Neuronal stem cell (in vitro differentiated cells): ENCODE measurements at regions not wholly inside any gene's neighbourhood (a gene's known extent, or its start where the extent isn't known, plus 50 kb on each side); places are given as distances from the start of the nearest gene placed in this dataset.

Experiments used
- DNase-seq: peaks from one replicate; pipeline ENCODE4 v3.0.0-alpha.2; 2013; ENCODE audit warnings: low spot score
- H2AFZ ChIP-seq: one replicate; pipeline ENCODE4 v1.6.1; 2013; ENCODE audit warnings: mild to moderate bottlenecking, low read length, inconsistent platforms
- H2AK5ac ChIP-seq: 2 replicates; pipeline ENCODE4 v1.6.1; 2013; ENCODE audit warnings: low read depth, mild to moderate bottlenecking, inconsistent platforms, low read length, moderate library complexity, mixed read lengths
- H2BK120ac ChIP-seq: 2 replicates; pipeline ENCODE4 v1.6.1; 2013; ENCODE audit warnings: low read depth, mild to moderate bottlenecking, inconsistent platforms, low read length, moderate library complexity, mixed read lengths
- H2BK12ac ChIP-seq: one replicate; pipeline ENCODE4 v1.6.1; 2013; ENCODE audit warnings: low read length, inconsistent platforms
- H2BK15ac ChIP-seq: 2 replicates; pipeline ENCODE4 v1.6.1; 2013; ENCODE audit warnings: mild to moderate bottlenecking, low read length, inconsistent platforms, mixed read lengths
- H2BK5ac ChIP-seq: one replicate; pipeline ENCODE4 v1.6.1; 2013; ENCODE audit warnings: inconsistent platforms, mild to moderate bottlenecking, low read length, moderate library complexity
- H3K14ac ChIP-seq: one replicate; pipeline ENCODE4 v1.6.1; 2013; ENCODE audit warnings: low read length, inconsistent platforms
- H3K18ac ChIP-seq: 2 replicates; pipeline ENCODE4 v1.6.1; 2013; ENCODE audit warnings: low read length, inconsistent platforms
- H3K23ac ChIP-seq: 2 replicates; pipeline ENCODE4 v1.6.1; 2013; ENCODE audit warnings: low read depth, mild to moderate bottlenecking, mixed read lengths, low read length, inconsistent platforms; ENCODE audit not compliant: poor library complexity
- H3K27ac ChIP-seq: replicated peaks from 3 replicates; pipeline ENCODE4 v1.5.1; 2013; ENCODE audit warnings: low read length, inconsistent platforms
- H3K27me3 ChIP-seq, 3 experiments: 2 replicates each; pipeline ENCODE4 v1.6.1; 2013; ENCODE audit warnings: low read length in 3 of 3, mild to moderate bottlenecking in 2 of 3, inconsistent platforms in 1 of 3, low read depth in 1 of 3, mixed read lengths in 1 of 3, moderate library complexity in 1 of 3; ENCODE audit not compliant: control insufficient read depth in 3 of 3, insufficient read depth in 3 of 3
- H3K36me3 ChIP-seq, 2 donors: replicated peaks in 1 of 2; 2 replicates each; pipeline ENCODE4 v1.6.1; 2013; ENCODE audit warnings: low read length in 2 of 2; ENCODE audit not compliant: control insufficient read depth in 2 of 2, insufficient read depth in 2 of 2
- H3K4ac ChIP-seq: 2 replicates; pipeline ENCODE4 v1.6.1; 2013; ENCODE audit warnings: inconsistent platforms, mild to moderate bottlenecking, low read length, moderate library complexity
- H3K4me1 ChIP-seq, 2 donors: 1 replicate in 1 of 2; 2 replicates in 1 of 2; pipeline ENCODE4 v1.6.1; 2013; ENCODE audit warnings: low read length in 2 of 2, low read depth in 1 of 2; ENCODE audit not compliant: control insufficient read depth in 2 of 2, insufficient read depth in 1 of 2
- H3K4me2 ChIP-seq: one replicate; pipeline ENCODE4 v1.6.1; 2013; ENCODE audit warnings: mild to moderate bottlenecking, low read length, inconsistent platforms; ENCODE audit not compliant: insufficient read depth, poor library complexity, severe bottlenecking
- H3K4me3 ChIP-seq, 2 donors: 2 replicates each; pipeline ENCODE4 v1.5.1; 2013; ENCODE audit warnings: low read length in 2 of 2, mild to moderate bottlenecking in 2 of 2, inconsistent platforms in 1 of 2, moderate library complexity in 1 of 2
- H3K79me1 ChIP-seq: one replicate; pipeline ENCODE4 v1.6.1; 2013; ENCODE audit warnings: low read depth, mild to moderate bottlenecking, inconsistent platforms, low read length, moderate library complexity
- H3K9ac ChIP-seq: one replicate; pipeline ENCODE4 v1.6.1; 2013; ENCODE audit warnings: mild to moderate bottlenecking, low read depth, low read length, inconsistent platforms; ENCODE audit not compliant: poor library complexity
- H3K9me3 ChIP-seq, 2 donors: replicated peaks in 1 of 2; 2 replicates each; pipeline versions ENCODE3 to v1.6.1; 2013; ENCODE audit warnings: low read length in 2 of 2, mild to moderate bottlenecking in 2 of 2, inconsistent platforms in 1 of 2, low read depth in 1 of 2, mixed read lengths in 1 of 2, moderate library complexity in 1 of 2; ENCODE audit not compliant: control insufficient read depth in 2 of 2, insufficient read depth in 1 of 2
- H4K8ac ChIP-seq: one replicate; pipeline ENCODE4 v1.6.1; 2013; ENCODE audit warnings: low read depth, mild to moderate bottlenecking, inconsistent platforms, low read length, moderate library complexity
- H4K91ac ChIP-seq: one replicate; pipeline ENCODE4 v1.6.1; 2013; ENCODE audit warnings: low read length, low read depth, mild to moderate bottlenecking, inconsistent platforms; ENCODE audit not compliant: poor library complexity
- WGBS, 2 donors: extraction: QIAGEN DNeasy Blood & Tissue Kit; methylation state at CpG; one replicate each; pipeline ENCODE4 v1.1.7; 2013; ENCODE audit warnings: missing lambda C conversion rate in 2 of 2, mixed read lengths in 1 of 2; ENCODE audit not compliant: insufficient read length in 2 of 2, insufficient replicate concordance in 1 of 2; ENCODE audit errors: extremely low coverage in 2 of 2; 5-methylcytosine and 5-hydroxymethylcytosine counted together

DNA sequence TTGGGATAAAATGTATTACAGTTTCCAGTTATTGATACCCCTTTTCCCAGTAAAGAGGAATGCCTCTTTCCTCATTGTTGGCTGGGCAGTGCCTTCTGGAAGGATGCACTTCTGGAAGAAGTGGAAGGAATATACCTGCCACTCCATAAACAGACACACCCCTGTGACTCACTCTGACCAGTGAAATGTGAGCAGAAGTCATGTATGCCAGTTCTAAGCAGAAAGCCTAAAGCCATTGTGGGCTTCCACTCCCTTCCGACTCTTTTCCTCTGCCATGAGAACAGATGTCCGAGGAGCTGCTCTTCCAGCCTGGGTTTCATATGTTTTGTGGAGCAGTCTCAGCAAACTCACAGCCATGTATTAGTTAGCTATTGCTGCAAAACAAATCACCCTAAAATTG lies 166.1 kb upstream of the SERP2 start:
- H2AK5ac ChIP-seq = no peak overlapping the region
- H3K27me3 ChIP-seq = no peaks in the 10 kb centered on the region
- H3K4me2 ChIP-seq = no peak overlapping the region
- no peak overlapping the region for H3K23ac ChIP-seq
- H2BK120ac ChIP-seq = no peak overlapping the region
- H2AFZ ChIP-seq = no peak overlapping the region
- no peak overlapping the region for H2BK12ac ChIP-seq
- H3K4ac ChIP-seq = no peak overlapping the region
- H3K79me1 ChIP-seq = no peaks in the 10 kb centered on the region
- DNase-seq = no peak
- H4K8ac ChIP-seq = no peak overlapping the region
- H3K9me3 ChIP-seq = peaks cover 0 to 6% of the 10 kb centered on the region in 2 donors
- H2BK15ac ChIP-seq = no peak overlapping the region
- H2BK5ac ChIP-seq = no peak overlapping the region
- no peak overlapping the region for H3K9ac ChIP-seq
- H3K36me3 ChIP-seq = no peaks in the 10 kb centered on the region
- H4K91ac ChIP-seq = no peak overlapping the region
- H3K18ac ChIP-seq = no peak overlapping the region
- no CpG with 5 or more reads among the region's 2 CpGs for WGBS, 2 donors
- no peak overlapping the region for H3K14ac ChIP-seq
- peaks cover 0 to 3% of the 10 kb centered on the region in 2 donors for H3K4me1 ChIP-seq
- no peak overlapping the region for H3K27ac ChIP-seq
- H3K4me3 ChIP-seq = no peak overlapping the region

- no CpG with 5 or more reads among the region's 2 CpGs for WGBS, 2 donors
- DNase-seq = no peak
- Histone ChIP-seq H3K9me3 (peaks cover 0 to 6% of the 10 kb centered on the region in 2 donors), H3K79me1 (no peaks in the 10 kb centered on the region), H4K8ac (no peak overlapping the region), H3K27me3 (no peaks in the 10 kb centered on the region), H3K9ac (no peak overlapping the region), H2BK12ac (no peak overlapping the region), H3K4me3 (no peak overlapping the region), H2BK120ac (no peak overlapping the region), H4K91ac (no peak overlapping the region), H3K14ac (no peak overlapping the region), H3K18ac (no peak overlapping the region), H2BK5ac (no peak overlapping the region), H3K23ac (no peak overlapping the region), H2AK5ac (no peak overlapping the region), H2AFZ (no peak overlapping the region), H3K4me1 (peaks cover 3 to 4% of the 10 kb centered on the region in 2 donors), H2BK15ac (no peak overlapping the region), H3K4ac (no peak overlapping the region), H3K36me3 (no peaks in the 10 kb centered on the region), H3K27ac (no peak overlapping the region), H3K4me2 (no peak overlapping the region)
These were observed 163.1 kb upstream of the SERP2 start for GRCh38 chr13:44210525-44210924.

DNA sequence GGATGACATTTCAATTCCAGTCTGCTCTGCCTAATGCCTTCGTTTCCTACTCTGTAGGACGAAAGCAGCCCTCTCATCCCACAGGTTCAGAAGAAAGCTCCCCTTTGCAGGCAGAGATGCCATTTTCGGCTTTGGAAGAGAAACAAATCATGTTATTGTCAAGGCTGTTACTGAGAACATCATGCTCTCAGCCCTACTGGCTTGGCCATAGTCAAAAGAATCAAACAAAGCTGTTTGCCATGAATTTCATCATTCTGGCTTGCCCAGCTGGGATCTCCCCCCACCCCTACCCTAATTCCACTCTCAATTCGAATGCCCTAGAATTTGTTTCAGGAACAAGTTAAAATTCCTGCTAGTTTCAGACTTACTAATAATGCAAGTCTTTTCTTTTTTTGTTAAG lies 162.3 kb upstream of the SERP2 start:
- Histone ChIP-seq H3K9ac (no peak overlapping the region), H3K79me1 (no peaks in the 10 kb centered on the region), H3K27ac (no peak overlapping the region), H2BK120ac (no peak overlapping the region), H2AK5ac (no peak overlapping the region), H3K36me3 (no peaks in the 10 kb centered on the region), H3K4me2 (no peak overlapping the region), H3K9me3 (peaks cover 0 to 2% of the 10 kb centered on the region in 2 donors), H3K14ac (no peak overlapping the region), H4K91ac (no peak overlapping the region), H2BK12ac (no peak overlapping the region), H3K27me3 (no peaks in the 10 kb centered on the region), H3K4me3 (no peak overlapping the region), H2AFZ (peak overlapping the region; percentile 2), H2BK5ac (no peak overlapping the region), H3K23ac (no peak overlapping the region), H3K4ac (no peak overlapping the region), H3K18ac (no peak overlapping the region), H2BK15ac (no peak overlapping the region), H4K8ac (no peak overlapping the region), H3K4me1 (peaks cover 3 to 4% of the 10 kb centered on the region in 2 donors)
- WGBS, 2 donors = no CpG with 5 or more reads among the region's 4 CpGs
- no peak for DNase-seq

GRCh38 chr13:44211704-44212346 lies 161.8 kb upstream of the SERP2 start:
- WGBS, 2 donors = no CpG with 5 or more reads among the region's 14 CpGs

More at GRCh38 chr13:44211704-44212346, 161.8 kb upstream of the SERP2 start:
- DNase-seq = no peak
- Histone ChIP-seq H3K14ac (no peak overlapping the region), H3K9me3 (no peaks in the 10 kb centered on the region), H3K4me1 (peaks cover 3 to 4% of the 10 kb centered on the region in 2 donors), H2BK120ac (no peak overlapping the region), H4K91ac (no peak overlapping the region), H3K27me3 (no peaks in the 10 kb centered on the region), H2BK12ac (no peak overlapping the region), H2BK5ac (no peak overlapping the region), H2AFZ (peak overlapping the region; percentile 2), H2BK15ac (no peak overlapping the region), H3K9ac (no peak overlapping the region), H3K4me2 (no peak overlapping the region), H3K27ac (no peak overlapping the region), H2AK5ac (no peak overlapping the region), H4K8ac (no peak overlapping the region), H3K18ac (no peak overlapping the region), H3K4me3 (no peak overlapping the region), H3K36me3 (no peaks in the 10 kb centered on the region), H3K4ac (no peak overlapping the region), H3K23ac (no peak overlapping the region), H3K79me1 (no peaks in the 10 kb centered on the region)
